ENCODE measurements at regions not wholly inside any gene's neighbourhood (a gene's known extent, or its start where the extent isn't known, plus 50 kb on each side); places are given as distances from the start of the nearest gene placed in this dataset.

- no peak for DNase-seq (ENCODE audit: low spot score)
- H3K36me3 Mint-ChIP-seq = no peaks in the 10 kb centered on the region
- no peak overlapping the region for H3K4me3 Mint-ChIP-seq
- peaks cover 16% of the 10 kb centered on the region for H3K9me3 ChIP-seq (ENCODE audit: low read depth)
- no peaks in the 10 kb centered on the region for H3K27me3 ChIP-seq
- H3K79me2 ChIP-seq (ENCODE audit: low read depth) = no peaks in the 10 kb centered on the region
- peaks cover 13% of the 10 kb centered on the region for H3K36me3 ChIP-seq
- H3K9me3 Mint-ChIP-seq = peaks cover 36% of the 10 kb centered on the region
- no peaks in the 10 kb centered on the region for H3K4me1 ChIP-seq
- H3K4me1 Mint-ChIP-seq = no peaks in the 10 kb centered on the region
- H3F3A ChIP-seq (ENCODE audit: low read depth) = no peaks in the 10 kb centered on the region
- H3K27ac Mint-ChIP-seq = no peak overlapping the region
- H3K4me2 ChIP-seq = no peak overlapping the region
- H4K20me1 ChIP-seq (ENCODE audit: low read depth) = no peaks in the 10 kb centered on the region
- peaks cover 6% of the 10 kb centered on the region for H3K27me3 Mint-ChIP-seq (ENCODE audit: insufficient read depth, low read depth)
- H3K27ac ChIP-seq = no peak overlapping the region
- H3K4me3 ChIP-seq = no peak overlapping the region
- no peak overlapping the region for H3K9ac ChIP-seq
- no peak overlapping the region for H2AFZ ChIP-seq (replicated peaks)
- TF ChIP-seq EZH2 (IDR thresholded peaks at IDR 0.05) (no peak), CTCF (IDR thresholded peaks at IDR 0.05) (no peak), EZH2phosphoT487 (IDR thresholded peaks at IDR 0.05) (no peak)
Measured at GRCh38 chr2:4718777-4719176, 973.4 kb upstream of the SOX11 start.

GRCh38 chr2:4725618-4726017 lies 966.6 kb upstream of the SOX11 start:
- Histone ChIP-seq H3K4me1 (no peaks in the 10 kb centered on the region), H3K36me3 (no peaks in the 10 kb centered on the region), H3K79me2 (ENCODE audit: low read depth) (no peaks in the 10 kb centered on the region), H3K27me3 (no peaks in the 10 kb centered on the region), H3K27ac (no peak overlapping the region), H3K9me3 (ENCODE audit: low read depth) (no peaks in the 10 kb centered on the region), H3K4me2 (no peak overlapping the region), H3F3A (ENCODE audit: low read depth) (no peaks in the 10 kb centered on the region), H3K4me3 (no peak overlapping the region), H2AFZ (replicated peaks) (no peak overlapping the region), H4K20me1 (ENCODE audit: low read depth) (no peaks in the 10 kb centered on the region), H3K9ac (no peak overlapping the region)
- Mint-ChIP-seq H3K36me3 (no peaks in the 10 kb centered on the region), H3K27ac (no peak overlapping the region), H3K4me1 (peaks cover 5% of the 10 kb centered on the region), H3K9me3 (peaks cover 2% of the 10 kb centered on the region), H3K4me3 (no peak overlapping the region), H3K27me3 (ENCODE audit: insufficient read depth, low read depth) (peaks cover 8% of the 10 kb centered on the region)
- TF ChIP-seq EZH2phosphoT487 (IDR thresholded peaks at IDR 0.05) (no peak), EZH2 (IDR thresholded peaks at IDR 0.05) (no peak), CTCF (IDR thresholded peaks at IDR 0.05) (no peak)
- no peak for DNase-seq (ENCODE audit: low spot score)

GRCh38 chr2:4732560-4732959 lies 959.6 kb upstream of the SOX11 start:
- Histone ChIP-seq H3F3A (ENCODE audit: low read depth) (no peaks in the 10 kb centered on the region), H3K4me1 (no peaks in the 10 kb centered on the region), H2AFZ (replicated peaks) (no peak overlapping the region), H3K4me3 (no peak overlapping the region), H3K9ac (no peak overlapping the region), H3K9me3 (ENCODE audit: low read depth) (no peaks in the 10 kb centered on the region), H3K36me3 (no peaks in the 10 kb centered on the region), H3K79me2 (ENCODE audit: low read depth) (no peaks in the 10 kb centered on the region), H3K27ac (no peak overlapping the region), H4K20me1 (ENCODE audit: low read depth) (no peaks in the 10 kb centered on the region), H3K27me3 (no peaks in the 10 kb centered on the region), H3K4me2 (no peak overlapping the region)
- Mint-ChIP-seq H3K36me3 (no peaks in the 10 kb centered on the region), H3K4me3 (no peak overlapping the region), H3K9me3 (no peaks in the 10 kb centered on the region), H3K4me1 (peaks cover 5% of the 10 kb centered on the region), H3K27ac (no peak overlapping the region), H3K27me3 (ENCODE audit: insufficient read depth, low read depth) (peaks cover 4% of the 10 kb centered on the region)
- TF ChIP-seq CTCF (IDR thresholded peaks at IDR 0.05) (no peak), EZH2 (IDR thresholded peaks at IDR 0.05) (no peak), EZH2phosphoT487 (IDR thresholded peaks at IDR 0.05) (no peak)
- DNase-seq (ENCODE audit: low spot score) = no peak

All from neural progenitor cell (in vitro differentiated cells).